ENCODE measurements at regions not wholly inside any gene's neighbourhood (a gene's known extent, or its start where the extent isn't known, plus 50 kb on each side); places are given as distances from the start of the nearest gene placed in this dataset.

GRCh38 chr11:92449780-92450179, 225.2 kb downstream of the FAT3 start:
- TF ChIP-seq CTCF (IDR thresholded peaks at IDR 0.05) (no peak), POLR2A (IDR thresholded peaks at IDR 0.05) (no peak)
